ENCODE measurements at regions not wholly inside any gene's neighbourhood (a gene's known extent, or its start where the extent isn't known, plus 50 kb on each side); places are given as distances from the start of the nearest gene placed in this dataset.
"Not testable (repeated sequence)": the region's sequence is repeated elsewhere in the genome, so short reads cannot be mapped to it uniquely, and the experiment has no call there.

GRCh38 chr2:87907556-87908099 is 82.0 kb upstream of the RGPD2 start:
- H3K27ac ChIP-seq (ENCODE audit: low read depth, low read length); H4K20me1 ChIP-seq (ENCODE audit: control insufficient read depth, insufficient read depth, low read depth, low read length); H3K9me3 ChIP-seq (ENCODE audit: control insufficient read depth, insufficient read depth, low read length); H3F3A ChIP-seq (ENCODE audit: control insufficient read depth, insufficient read depth); H3K79me2 ChIP-seq (ENCODE audit: control insufficient read depth, low read length); H3K36me3 ChIP-seq (ENCODE audit: control insufficient read depth, low read length); H3K9me2 ChIP-seq (replicated peaks; ENCODE audit: control insufficient read depth, low read length); H3K4me2 ChIP-seq (ENCODE audit: low read length); H3K4me3 ChIP-seq (ENCODE audit: low read length); H3K4me1 ChIP-seq (ENCODE audit: control insufficient read depth, low read length); H3K27me3 ChIP-seq (ENCODE audit: control insufficient read depth, low read length): not testable (repeated sequence)

GRCh38 chr2:87903242-87904114 is 77.9 kb upstream of the RGPD2 start:
- H4K20me1 ChIP-seq (ENCODE audit: control insufficient read depth, insufficient read depth, low read depth, low read length); H3K4me1 ChIP-seq (ENCODE audit: control insufficient read depth, low read length); H3K4me3 ChIP-seq (ENCODE audit: low read length); H3K27me3 ChIP-seq (ENCODE audit: control insufficient read depth, low read length); H3F3A ChIP-seq (ENCODE audit: control insufficient read depth, insufficient read depth); H3K4me2 ChIP-seq (ENCODE audit: low read length); H3K9me2 ChIP-seq (replicated peaks; ENCODE audit: control insufficient read depth, low read length); H3K79me2 ChIP-seq (ENCODE audit: control insufficient read depth, low read length); H3K27ac ChIP-seq (ENCODE audit: low read depth, low read length); H3K9me3 ChIP-seq (ENCODE audit: control insufficient read depth, insufficient read depth, low read length); H3K36me3 ChIP-seq (ENCODE audit: control insufficient read depth, low read length): not testable (repeated sequence)

DNA sequence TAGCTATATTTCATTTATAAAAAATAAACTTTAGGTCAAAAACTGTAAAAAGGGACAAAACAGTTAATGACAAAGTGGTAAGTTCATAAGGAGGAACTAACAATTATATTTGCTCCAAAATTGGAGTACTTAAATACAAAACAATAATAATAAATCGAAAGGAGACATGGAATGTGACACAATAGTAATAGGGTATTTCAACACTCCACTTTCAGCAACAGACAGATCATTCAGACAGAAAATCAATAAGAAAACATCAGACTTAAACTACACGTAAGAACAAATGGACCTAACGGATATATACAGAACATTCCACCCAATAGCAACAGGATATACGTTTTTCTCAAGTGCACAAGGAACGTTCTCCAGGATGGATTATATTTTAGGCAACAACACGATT is 58.1 kb upstream of the RGPD2 start:
- H4K20me1 ChIP-seq (ENCODE audit: control insufficient read depth, insufficient read depth, low read depth, low read length); H3K9me3 ChIP-seq (ENCODE audit: control insufficient read depth, insufficient read depth, low read length); H3K27me3 ChIP-seq (ENCODE audit: control insufficient read depth, low read length); H3K79me2 ChIP-seq (ENCODE audit: control insufficient read depth, low read length); H3K36me3 ChIP-seq (ENCODE audit: control insufficient read depth, low read length); H3K4me1 ChIP-seq (ENCODE audit: control insufficient read depth, low read length); H3K9me2 ChIP-seq (replicated peaks; ENCODE audit: control insufficient read depth, low read length); H3K4me3 ChIP-seq (ENCODE audit: low read length); H3K4me2 ChIP-seq (ENCODE audit: low read length); H3K27ac ChIP-seq (ENCODE audit: low read depth, low read length); H3F3A ChIP-seq (ENCODE audit: control insufficient read depth, insufficient read depth): not testable (repeated sequence)
